ENCODE measurements at regions not wholly inside any gene's neighbourhood (a gene's known extent, or its start where the extent isn't known, plus 50 kb on each side); places are given as distances from the start of the nearest gene placed in this dataset.

DNA sequence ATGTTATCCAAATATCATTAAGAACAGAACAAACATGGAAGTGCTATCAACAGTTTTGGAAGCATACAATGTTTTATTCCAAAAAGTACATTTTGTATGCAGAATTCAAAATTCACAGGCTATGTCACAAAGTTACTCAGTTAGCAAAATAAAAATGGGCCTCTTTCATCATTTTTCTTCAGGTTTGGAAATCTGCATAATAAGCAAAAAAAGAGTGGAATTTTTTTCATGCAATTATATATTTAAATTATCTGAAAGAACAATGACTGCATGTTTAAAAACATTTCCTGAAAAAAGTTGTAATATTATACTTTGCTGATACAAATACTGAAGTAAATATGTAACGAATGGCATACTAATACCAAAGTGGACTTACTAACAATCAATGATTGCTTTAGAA lies 161.2 kb upstream of the MBL2 start:
- no peak for TF ChIP-seq CTCF (IDR thresholded peaks at IDR 0.05; ENCODE audit: borderline replicate concordance, extremely low read depth, low read length, poor library complexity, severe bottlenecking)
- TF ChIP-seq EZH2 (IDR thresholded peaks at IDR 0.05; ENCODE audit: borderline replicate concordance, low read depth, low read length, severe bottlenecking) = no peak
